H1 (cell line): ENCODE measurements at regions not wholly inside any gene's neighbourhood (a gene's known extent, or its start where the extent isn't known, plus 50 kb on each side); places are given as distances from the start of the nearest gene placed in this dataset.

Experiments used
- CTCF ChIA-PET: fragments of 300-600 bp; sonication (Branson Sonifier 250); formaldehyde crosslinking; loops from one replicate; lab custom pipeline; 2021; ENCODE audit not compliant: partially characterized antibody; lab: Charles Lee
- POLR2A ChIA-PET: fragments of 300-600 bp; sonication (Branson Sonifier 250); formaldehyde crosslinking; loops from one replicate; lab custom pipeline; 2021; ENCODE audit warnings: inconsistent platforms; ENCODE audit not compliant: partially characterized antibody; lab: Charles Lee
- DNase-seq, 2 experiments: peaks; one replicate each; pipeline versions ENCODE4 v3.0.0 to v3.0.0-alpha.2; 2010 to 2022; ENCODE audit warnings: low spot score in 2 of 2, low read depth in 1 of 2, mixed read lengths in 1 of 2
- FAIRE-seq: peaks from 2 replicates; lab custom pipeline; 2011; peaks lifted over from hg19 to GRCh38; lab: Jason Lieb, UNC
- H2AFZ ChIP-seq: 2 replicates; pipeline ENCODE4 v1.8.1; 2012; ENCODE audit warnings: low read length, inconsistent platforms
- H2AK5ac ChIP-seq: 2 replicates; pipeline ENCODE4 v1.6.1; 2013; ENCODE audit warnings: low read depth, low read length
- H2BK120ac ChIP-seq: replicated peaks from 2 replicates; pipeline ENCODE3; 2013; ENCODE audit warnings: low read depth, low read length, inconsistent platforms
- H2BK12ac ChIP-seq: 2 replicates; pipeline ENCODE4 v1.6.1; 2013; ENCODE audit warnings: low read depth, low read length
- H2BK15ac ChIP-seq: 2 replicates; pipeline ENCODE4 v1.6.1; 2013; ENCODE audit warnings: low read length
- H2BK20ac ChIP-seq: 2 replicates; pipeline ENCODE4 v1.6.1; 2013; ENCODE audit warnings: low read length
- H2BK5ac ChIP-seq: 2 replicates; pipeline ENCODE4 v1.6.1; 2013; ENCODE audit warnings: low read depth, low read length
- H3K14ac ChIP-seq: 2 replicates; pipeline ENCODE4 v1.6.1; 2013; ENCODE audit warnings: inconsistent platforms; ENCODE audit not compliant: insufficient read length
- H3K18ac ChIP-seq: 2 replicates; pipeline ENCODE4 v1.6.1; 2013; ENCODE audit warnings: low read length; ENCODE audit errors: extremely low read depth
- H3K23ac ChIP-seq: 2 replicates; pipeline ENCODE4 v1.6.1; 2013; ENCODE audit warnings: inconsistent platforms; ENCODE audit not compliant: insufficient read length
- H3K23me2 ChIP-seq: 2 replicates; pipeline ENCODE4 v1.6.1; 2013; ENCODE audit warnings: low read depth, low read length
- H3K27ac ChIP-seq: 2 replicates; pipeline ENCODE4 v1.6.1; 2011; ENCODE audit warnings: low read depth, low read length, inconsistent platforms
- H3K27me3 ChIP-seq, 4 experiments: replicated peaks in 1 of 4; 1 replicate in 1 of 4; 2 replicates in 3 of 4; pipeline versions ENCODE4 v1.6.1 to v1.8.1; 2011 to 2013; ENCODE audit warnings: low read length in 3 of 4, mild to moderate bottlenecking in 3 of 4, inconsistent platforms in 2 of 4, mixed read lengths in 2 of 4, moderate library complexity in 1 of 4; ENCODE audit not compliant: control insufficient read depth in 3 of 4, insufficient read depth in 3 of 4; ENCODE audit errors: extremely low read depth in 1 of 4
- H3K36me3 ChIP-seq, 4 experiments: 2 replicates each; pipeline versions ENCODE4 v1.6.1 to v1.8.1; 2011 to 2013; ENCODE audit warnings: mild to moderate bottlenecking in 4 of 4, low read length in 3 of 4, moderate library complexity in 2 of 4, control low read depth in 1 of 4, inconsistent platforms in 1 of 4; ENCODE audit not compliant: insufficient read depth in 4 of 4, control insufficient read depth in 2 of 4
- H3K4ac ChIP-seq: replicated peaks from 2 replicates; pipeline ENCODE3; 2013; ENCODE audit warnings: low read length, low read depth, mixed read lengths, inconsistent platforms; ENCODE audit not compliant: insufficient read length
- H3K4me1 ChIP-seq, 4 experiments: replicated peaks in 1 of 4; 1 replicate in 1 of 4; 2 replicates in 3 of 4; pipeline versions ENCODE4 v1.6.1 to v1.8.1; 2011 to 2013; ENCODE audit warnings: low read length in 3 of 4, inconsistent platforms in 2 of 4, mixed read lengths in 1 of 4; ENCODE audit not compliant: insufficient read depth in 4 of 4, control insufficient read depth in 3 of 4
- H3K4me2 ChIP-seq, 2 experiments: 2 replicates each; pipeline versions ENCODE4 v1.6.1 to v1.8.1; 2011 to 2013; ENCODE audit warnings: low read depth in 2 of 2, low read length in 2 of 2, control low read depth in 1 of 2, inconsistent platforms in 1 of 2, mild to moderate bottlenecking in 1 of 2; ENCODE audit not compliant: insufficient read depth in 1 of 2
- H3K4me3 ChIP-seq, 4 experiments: fragments of 200-600, 300-600 bp in 1 of 4; sonication (generic), shearing (Covaris generic), sonication (Bioruptor Twin) in 1 of 4; 2 replicates each; pipeline versions ENCODE4 v1.5.1 to v1.8.1; 2011 to 2016; ENCODE audit warnings: low read length in 4 of 4, low read depth in 3 of 4, control low read depth in 2 of 4, inconsistent platforms in 2 of 4, mild to moderate bottlenecking in 2 of 4, mixed read lengths in 1 of 4, moderate library complexity in 1 of 4; ENCODE audit not compliant: insufficient read depth in 2 of 4; ENCODE audit errors: extremely low read depth in 1 of 4
- H3K56ac ChIP-seq: replicated peaks from 2 replicates; pipeline ENCODE3; 2013; ENCODE audit warnings: low read depth, mild to moderate bottlenecking, mixed read lengths, low read length, inconsistent platforms; ENCODE audit not compliant: insufficient read length
- H3K79me1 ChIP-seq: 2 replicates; pipeline ENCODE4 v1.6.1; 2013; ENCODE audit warnings: low read depth, low read length, control low read depth
- H3K79me2 ChIP-seq, 2 experiments: 2 replicates each; pipeline versions ENCODE4 v1.6.1 to v1.8.1; 2012 to 2013; ENCODE audit warnings: low read length in 2 of 2, mild to moderate bottlenecking in 2 of 2, inconsistent platforms in 1 of 2; ENCODE audit not compliant: insufficient read depth in 2 of 2, control insufficient read depth in 1 of 2
- H3K9ac ChIP-seq, 4 experiments: replicated peaks in 1 of 4; 1 replicate in 1 of 4; 2 replicates in 3 of 4; pipeline versions ENCODE4 v1.6.1 to v1.8.1; 2011 to 2013; ENCODE audit warnings: low read depth in 3 of 4, low read length in 3 of 4, control low read depth in 2 of 4, mild to moderate bottlenecking in 2 of 4, moderate library complexity in 2 of 4, inconsistent platforms in 1 of 4; ENCODE audit errors: extremely low read depth in 1 of 4
- H3K9me3 ChIP-seq, 2 experiments: 2 replicates each; pipeline versions ENCODE4 v1.6.1 to v1.8.1; 2012 to 2013; ENCODE audit warnings: mild to moderate bottlenecking in 2 of 2, moderate library complexity in 2 of 2, control low read depth in 1 of 2, inconsistent platforms in 1 of 2, low read depth in 1 of 2, low read length in 1 of 2, mixed read lengths in 1 of 2; ENCODE audit not compliant: insufficient read depth in 2 of 2
- H4K20me1 ChIP-seq, 2 experiments: replicated peaks in 1 of 2; 2 replicates each; pipeline versions ENCODE3 to v1.8.1; 2011 to 2013; ENCODE audit warnings: inconsistent platforms in 2 of 2, low read length in 2 of 2, mild to moderate bottlenecking in 1 of 2; ENCODE audit not compliant: insufficient read depth in 2 of 2, control insufficient read depth in 1 of 2
- H4K5ac ChIP-seq: 2 replicates; pipeline ENCODE4 v1.6.1; 2013; ENCODE audit warnings: low read length, low read depth, mixed read lengths, inconsistent platforms; ENCODE audit not compliant: insufficient read length
- H4K8ac ChIP-seq: 2 replicates; pipeline ENCODE4 v1.8.0; 2013; ENCODE audit warnings: mild to moderate bottlenecking, moderate library complexity, low read length, inconsistent platforms; ENCODE audit not compliant: insufficient read depth; ENCODE audit errors: extremely low read depth
- H4K91ac ChIP-seq: replicated peaks from 2 replicates; pipeline ENCODE3; 2013; ENCODE audit warnings: low read length, mixed read lengths, inconsistent platforms; ENCODE audit not compliant: insufficient read length
- BACH1 ChIP-seq: IDR thresholded peaks from 2 replicates; pipeline ENCODE4 v1.6.1; 2012; ENCODE audit warnings: low read length, improper control_type of control experiment
- BCL11A ChIP-seq, 2 experiments: IDR thresholded peaks; one replicate each; pipeline ENCODE4 v1.6.1; 2011; ENCODE audit warnings: low read depth in 2 of 2, low read length in 2 of 2, mild to moderate bottlenecking in 2 of 2
- CBX8 ChIP-seq: fragments of 300-800, 300-1000 bp; sonication (generic); IDR thresholded peaks from 2 replicates; pipeline ENCODE4 v1.7.1; 2016; ENCODE audit warnings: low read depth, low read length, borderline replicate concordance
- CTBP2 ChIP-seq: IDR thresholded peaks from 2 replicates; pipeline ENCODE4 v1.7.0; 2011; ENCODE audit warnings: borderline replicate concordance, mild to moderate bottlenecking, moderate library complexity, mixed read lengths, low read length; ENCODE audit not compliant: insufficient read depth, insufficient read length
- EP300 ChIP-seq, 2 experiments: IDR thresholded peaks; 1 replicate in 1 of 2; 2 replicates in 1 of 2; pipeline ENCODE4 v1.6.1; 2011 to 2012; ENCODE audit warnings: low read depth in 2 of 2, low read length in 2 of 2, mild to moderate bottlenecking in 2 of 2, borderline replicate concordance in 1 of 2, inconsistent platforms in 1 of 2, moderate library complexity in 1 of 2
- EZH2 ChIP-seq: fragments of 200-600 bp; sonication (generic); IDR thresholded peaks from 2 replicates; pipeline ENCODE4 v1.7.1; 2012; ENCODE audit warnings: low read depth, mild to moderate bottlenecking, moderate library complexity, low read length, inconsistent platforms; ENCODE audit not compliant: severe bottlenecking
- GABPA ChIP-seq: IDR thresholded peaks from 2 replicates; pipeline ENCODE4 v1.6.1; 2011; ENCODE audit warnings: mild to moderate bottlenecking, low read length, moderate library complexity, borderline replicate concordance; ENCODE audit not compliant: insufficient read depth
- JUN ChIP-seq: IDR thresholded peaks from 2 replicates; pipeline ENCODE4 v1.6.1; 2011; ENCODE audit warnings: low read depth, mild to moderate bottlenecking, improper control_type of control experiment, low read length
- MAFK ChIP-seq: IDR thresholded peaks from 2 replicates; pipeline ENCODE4 v1.6.1; 2012; ENCODE audit warnings: low read depth, mild to moderate bottlenecking, improper control_type of control experiment, low read length
- MAX ChIP-seq: IDR thresholded peaks from 2 replicates; pipeline ENCODE4 v1.6.1; 2012; ENCODE audit warnings: inconsistent platforms
- PHF8 ChIP-seq: fragments of 200-600 bp; sonication (generic); conservative IDR thresholded peaks from 2 replicates; pipeline ENCODE4 v1.7.1; 2012; ENCODE audit warnings: low read depth, mild to moderate bottlenecking, inconsistent platforms, low read length, moderate library complexity
- RBBP5 ChIP-seq: IDR thresholded peaks from 2 replicates; pipeline ENCODE4 v1.7.1; 2012; ENCODE audit warnings: low read depth, mild to moderate bottlenecking, inconsistent platforms, low read length, moderate library complexity, borderline replicate concordance
- TCF12 ChIP-seq: IDR thresholded peaks from 2 replicates; pipeline ENCODE4 v1.6.1; 2011; ENCODE audit warnings: low read depth, mild to moderate bottlenecking, low read length
- ZNF274 ChIP-seq: IDR thresholded peaks from 2 replicates; pipeline ENCODE4 v1.7.0; 2012; ENCODE audit warnings: low read length, borderline replicate concordance; ENCODE audit errors: extremely low read depth
- WGBS, 2 experiments: shearing (Covaris generic) in 1 of 2; methylation state at CpG; one replicate each; pipeline versions ENCODE4 v1.1.6 to v1.1.7; 2013 to 2015; ENCODE audit warnings: low lambda C conversion rate in 2 of 2, mixed read lengths in 2 of 2, inconsistent platforms in 1 of 2, low coverage in 1 of 2, missing lambda C conversion rate in 1 of 2; ENCODE audit not compliant: insufficient replicate concordance in 2 of 2, insufficient coverage in 1 of 2, insufficient read length in 1 of 2; ENCODE audit errors: extremely low coverage in 1 of 2, missing lambda C conversion rate in 1 of 2; 5-methylcytosine and 5-hydroxymethylcytosine counted together

DNA sequence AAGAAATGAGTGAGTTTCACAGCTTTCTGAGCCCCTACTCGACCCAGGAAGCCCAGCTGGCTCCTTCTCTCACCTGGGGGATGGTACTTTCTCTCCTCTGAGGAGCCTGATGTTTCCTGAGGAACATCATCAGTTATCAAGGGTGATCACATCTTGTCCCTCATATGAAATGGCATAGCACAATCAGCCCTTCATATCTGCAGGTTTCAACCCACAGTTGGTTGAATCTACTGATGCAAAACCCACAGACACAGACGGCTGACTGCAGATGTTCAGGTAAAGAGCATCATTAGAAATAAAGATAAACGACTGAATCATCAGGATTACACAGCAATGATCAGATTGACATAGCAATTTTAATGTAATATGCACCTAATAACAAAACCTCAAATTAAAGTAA, 93.6 kb upstream of the OSTN start:
- Histone ChIP-seq H3K4me2 (no peak overlapping the region), H4K91ac (no peak overlapping the region), H3K18ac (no peak overlapping the region), H3K4me1 (no peaks in the 10 kb centered on the region), H3K9ac (no peak overlapping the region), H3K79me1 (no peaks in the 10 kb centered on the region), H3K4me3 (no peak overlapping the region), H2AFZ (no peak overlapping the region), H3K14ac (no peak overlapping the region), H2BK5ac (no peak overlapping the region), H3K4ac (no peak overlapping the region), H2BK120ac (no peak overlapping the region), H2BK12ac (no peak overlapping the region), H4K20me1 (no peaks in the 10 kb centered on the region), H3K36me3 (no peaks in the 10 kb centered on the region), H4K8ac (no peak overlapping the region), H3K79me2 (no peaks in the 10 kb centered on the region), H3K9me3 (no peaks in the 10 kb centered on the region), H2AK5ac (no peak overlapping the region), H3K27me3 (no peaks in the 10 kb centered on the region), H4K5ac (no peak overlapping the region), H3K56ac (no peak overlapping the region), H2BK15ac (no peak overlapping the region), H3K23ac (no peak overlapping the region), H3K23me2 (no peaks in the 10 kb centered on the region), H2BK20ac (no peak overlapping the region), H3K27ac (no peak overlapping the region)
- DNase-seq: no peak
- WGBS, 2 experiments: 88% methylated on average over 3 of the region's 3 CpGs; no CpG with 5 or more reads in 1 of the 2 experiments
- POLR2A ChIA-PET: no interaction called here
- CTCF ChIA-PET: no interaction called here
- TF ChIP-seq CBX8: no peak
- TF ChIP-seq BCL11A (IDR thresholded peaks at IDR 0.05; ENCODE audit: low read depth in 2 of 2, low read length in 2 of 2): no peak
- TF ChIP-seq PHF8: no peak
- TF ChIP-seq GABPA: no peak
- TF ChIP-seq JUN: no peak
- TF ChIP-seq CTBP2: no peak
- no peak for TF ChIP-seq TCF12
- no peak for TF ChIP-seq BACH1
- no peak for TF ChIP-seq ZNF274
- TF ChIP-seq EZH2: no peak
- no peak for TF ChIP-seq EP300 (IDR thresholded peaks at IDR 0.05; ENCODE audit: borderline replicate concordance in 1 of 2, low read depth in 2 of 2, low read length in 2 of 2)
- TF ChIP-seq RBBP5: no peak
- no peak for TF ChIP-seq MAFK
- TF ChIP-seq MAX: no peak
- FAIRE-seq: no peak
